HG03196 (cell line): ENCODE measurements at regions not wholly inside any gene's neighbourhood (a gene's known extent, or its start where the extent isn't known, plus 50 kb on each side); places are given as distances from the start of the nearest gene placed in this dataset.

Experiments used
- ATAC-seq: cut with Tn5 transposase; IDR thresholded peaks from one replicate; pipeline ENCODE4 v1.9.1; 2021; ENCODE audit not compliant: unreplicated experiment

- no peak for ATAC-seq
These were observed 293.6 kb downstream of the SOX11 start for GRCh38 chr2:5985536-5986385.

DNA sequence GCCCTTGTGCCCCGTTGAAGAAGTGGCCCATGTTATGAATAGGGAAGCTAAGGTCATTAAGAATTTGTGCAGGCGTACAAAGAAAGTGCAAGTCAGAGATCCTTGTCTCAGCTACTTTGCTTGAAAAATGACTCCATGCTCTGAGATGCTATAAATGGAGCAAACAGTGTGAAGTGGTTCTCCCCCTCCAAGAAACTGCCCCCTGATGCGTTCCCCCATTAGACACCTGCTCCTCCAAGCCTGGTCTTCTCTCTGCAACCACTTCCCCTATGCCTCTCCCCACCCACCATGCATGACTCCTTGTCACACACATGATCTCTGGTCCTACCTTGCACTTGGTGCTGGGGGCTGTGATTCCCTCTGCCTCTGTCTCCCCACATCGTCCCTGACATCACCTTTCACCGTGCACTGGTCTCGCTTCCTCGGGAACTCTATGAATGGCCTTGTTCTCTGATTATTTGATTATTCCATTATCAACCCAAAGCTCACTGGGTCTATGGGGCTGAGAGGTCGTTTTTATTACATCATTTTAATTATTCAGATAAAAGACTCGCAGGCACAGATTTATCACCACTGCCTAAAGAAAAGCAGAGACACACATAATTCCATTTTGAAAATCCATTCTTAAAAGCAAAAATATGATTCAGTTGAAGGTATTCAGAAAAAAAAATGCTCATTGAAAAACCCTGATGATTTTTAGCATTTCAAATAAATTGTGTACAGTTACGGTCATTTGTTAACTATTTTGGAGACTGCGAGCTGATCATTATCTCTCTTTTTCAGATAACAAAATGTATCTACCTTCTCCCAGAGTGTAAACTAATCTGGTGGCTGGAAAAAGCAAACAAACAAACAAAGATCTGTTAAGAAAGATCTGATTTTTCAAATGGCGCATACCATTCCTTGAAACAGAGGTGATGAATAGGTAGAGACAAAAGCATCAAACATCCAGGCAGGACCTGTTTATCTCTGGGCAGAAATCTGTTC is 294.9 kb downstream of the SOX11 start:
- no peak for ATAC-seq

DNA sequence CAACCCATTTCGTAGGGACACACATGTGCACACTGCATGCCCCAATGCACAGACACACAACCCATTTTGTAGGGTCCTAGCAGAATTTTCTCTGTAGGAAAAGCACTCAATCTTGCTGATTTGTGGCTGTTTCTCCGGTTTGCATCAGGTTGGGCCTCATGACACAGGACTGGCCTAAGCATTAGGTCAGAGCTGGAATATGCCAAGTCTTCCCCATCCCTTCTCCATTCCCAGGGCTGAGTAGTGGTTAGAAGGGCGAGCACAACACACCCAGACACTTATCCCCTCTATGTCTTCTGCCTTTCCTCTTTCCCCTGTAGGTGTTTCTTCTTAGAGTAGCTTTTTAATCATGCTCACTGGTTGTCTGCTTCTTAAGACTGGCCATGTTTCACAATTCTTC is 295.9 kb downstream of the SOX11 start:
- no peak for ATAC-seq

- ATAC-seq: no peak
These were observed 297.9 kb downstream of the SOX11 start for GRCh38 chr2:5990086-5990485.

- no peak for ATAC-seq
These were observed 299.3 kb downstream of the SOX11 start for GRCh38 chr2:5991305-5991968.

DNA sequence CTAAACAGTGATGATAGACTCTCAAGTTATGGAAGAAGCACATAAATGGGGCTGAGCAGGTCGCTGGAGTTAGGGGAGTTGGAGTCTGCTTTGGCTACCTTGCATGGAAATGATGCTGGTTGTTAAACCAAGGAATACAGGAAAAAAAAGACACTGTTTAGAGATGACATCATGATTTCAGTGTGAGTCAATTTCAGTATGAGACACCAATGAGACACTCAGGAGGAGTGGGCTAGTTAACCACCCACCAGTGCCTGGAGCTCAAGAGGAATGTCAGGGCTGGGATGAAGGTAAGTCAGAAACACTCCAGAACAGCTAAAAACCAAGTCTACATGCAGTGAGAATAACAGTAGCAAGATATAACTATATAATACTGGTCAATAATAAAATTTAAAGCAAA is 303.6 kb downstream of the SOX11 start:
- ATAC-seq: no peak

GRCh38 chr2:6008186-6008585 is 316.0 kb downstream of the SOX11 start:
- ATAC-seq: no peak

DNA sequence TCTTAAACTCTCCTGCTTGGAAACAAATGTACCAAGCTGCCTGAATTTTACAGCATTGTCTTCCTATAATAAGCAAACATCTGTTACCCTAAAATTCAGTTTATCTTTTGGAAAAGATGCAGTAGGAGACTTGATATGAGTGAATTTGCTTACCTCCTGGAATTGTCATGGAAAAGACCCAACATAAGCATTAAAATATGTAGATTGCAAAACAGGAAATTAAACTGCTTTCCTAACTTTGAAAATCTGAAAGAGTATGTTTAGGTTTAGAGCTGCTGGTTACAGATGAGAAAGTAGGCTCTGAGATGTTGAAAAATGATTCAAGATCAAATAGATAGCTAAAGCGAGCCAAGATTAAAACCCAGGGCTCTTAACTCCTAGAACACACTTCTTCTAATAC is 316.5 kb downstream of the SOX11 start:
- no peak for ATAC-seq

- ATAC-seq: no peak
These were observed 318.0 kb downstream of the SOX11 start for GRCh38 chr2:6010163-6010562.

DNA sequence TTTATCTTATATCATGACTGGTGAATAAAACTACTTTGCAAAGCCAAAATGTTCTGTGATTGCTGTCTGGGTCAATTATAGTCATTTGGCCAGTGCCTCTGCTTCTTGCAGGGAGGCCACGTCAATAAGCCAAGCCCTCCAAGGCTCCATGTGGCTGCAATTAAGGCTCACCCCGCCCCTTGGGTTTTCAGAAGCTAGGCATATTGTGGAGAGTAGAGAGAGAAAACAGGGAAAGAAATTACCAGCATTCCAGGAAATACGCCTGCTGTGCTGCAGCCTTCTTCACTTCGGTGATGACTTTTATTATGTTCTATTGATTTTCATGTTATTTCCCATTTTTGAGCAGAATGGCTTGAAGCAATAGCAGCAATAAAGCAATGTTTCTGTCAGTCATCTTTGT is 319.7 kb downstream of the SOX11 start:
- no peak for ATAC-seq

DNA sequence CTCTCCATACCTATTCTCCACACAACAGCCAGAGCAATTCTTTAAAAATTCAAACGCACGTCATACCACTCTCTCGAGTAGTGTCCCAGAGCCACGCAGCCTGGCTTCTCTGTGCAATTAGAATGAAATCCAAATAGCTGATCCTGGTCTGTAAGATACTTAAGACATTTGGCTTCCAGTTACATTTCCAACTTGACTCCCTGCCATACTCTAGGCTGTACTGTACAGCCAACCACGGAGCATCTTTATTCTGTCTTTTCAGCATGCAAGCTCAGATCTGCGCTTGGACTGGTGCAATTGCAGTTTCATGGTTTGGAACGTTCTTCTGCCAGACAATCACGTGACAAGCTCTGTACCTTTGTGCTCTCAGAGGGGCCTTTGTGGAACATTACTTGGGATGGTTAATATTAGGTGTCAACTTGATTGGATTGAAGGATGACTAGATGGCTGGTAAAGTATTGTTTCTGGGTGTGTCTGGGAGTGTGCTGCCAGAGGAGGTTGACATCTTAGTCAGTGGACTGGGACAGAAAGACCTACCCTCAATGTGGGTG is 325.6 kb downstream of the SOX11 start:
- no peak for ATAC-seq

GRCh38 chr2:6024229-6024628 is 332.0 kb downstream of the SOX11 start:
- ATAC-seq: no peak

- ATAC-seq: no peak
These were observed 332.6 kb downstream of the SOX11 start for GRCh38 chr2:6024784-6025183.

- ATAC-seq: no peak
These were observed 333.2 kb downstream of the SOX11 start for GRCh38 chr2:6025391-6025790.

DNA sequence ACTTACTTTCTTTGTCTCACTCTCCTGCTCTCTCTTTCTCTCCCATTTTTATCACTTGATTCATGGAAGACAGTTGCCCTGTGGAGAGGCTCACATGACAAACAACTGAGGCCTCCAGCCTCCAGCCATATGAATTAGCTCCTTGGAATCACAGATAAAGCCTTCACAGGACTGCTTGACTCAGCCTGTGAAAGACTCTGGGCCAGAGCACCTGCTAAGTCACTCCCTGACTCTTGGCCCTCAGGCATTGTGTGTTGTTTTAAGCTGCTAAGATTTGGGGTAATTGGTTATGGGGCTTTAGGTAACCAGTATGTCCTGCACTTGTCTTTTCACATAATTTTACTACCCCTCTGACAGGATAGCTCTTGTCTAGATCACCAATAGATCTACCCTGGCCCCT is 334.9 kb downstream of the SOX11 start:
- ATAC-seq: no peak

GRCh38 chr2:6031200-6031867 is 339.1 kb downstream of the SOX11 start:
- ATAC-seq: no peak

- ATAC-seq: no peak
These were observed 344.0 kb downstream of the SOX11 start for GRCh38 chr2:6036211-6036610.

DNA sequence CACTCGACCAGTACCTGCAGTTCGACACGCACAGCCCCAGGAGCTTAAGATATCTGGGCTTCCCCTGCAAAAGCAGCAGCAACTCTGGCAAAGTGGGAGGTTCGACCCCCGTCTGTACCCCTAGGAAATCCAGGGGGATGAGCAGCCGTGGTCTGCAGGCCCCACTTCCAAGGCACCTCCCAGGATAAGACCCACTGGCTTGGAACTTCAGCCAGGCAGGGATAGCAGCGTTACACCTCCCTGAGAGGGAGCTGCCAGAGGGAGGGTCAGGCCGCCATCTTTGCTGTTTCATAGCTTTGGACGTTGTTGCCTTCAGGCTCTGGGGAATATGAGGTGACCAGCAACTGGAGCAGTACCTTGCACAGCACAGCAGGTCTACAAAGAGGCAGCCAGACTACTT is 351.1 kb downstream of the SOX11 start:
- no peak for ATAC-seq

DNA sequence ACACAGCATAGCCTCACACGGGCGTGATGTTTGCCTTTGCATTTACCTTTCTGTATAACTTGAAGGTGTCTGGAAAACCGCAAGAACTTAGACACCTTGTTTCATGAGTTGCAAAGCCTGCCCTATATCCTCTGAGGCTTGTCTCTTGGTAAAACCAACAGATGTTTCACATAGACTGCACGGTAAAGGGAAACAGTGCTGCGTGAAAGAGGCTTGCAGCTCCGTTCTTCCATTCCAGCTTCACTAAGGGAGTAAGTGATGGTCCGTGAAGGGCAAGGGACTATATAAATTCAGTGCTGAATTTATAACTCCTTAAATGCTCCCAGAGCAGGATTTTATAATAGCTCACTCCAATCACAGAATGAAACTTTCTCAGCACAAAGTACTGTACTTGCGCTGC is 360.5 kb downstream of the SOX11 start:
- no peak for ATAC-seq

DNA sequence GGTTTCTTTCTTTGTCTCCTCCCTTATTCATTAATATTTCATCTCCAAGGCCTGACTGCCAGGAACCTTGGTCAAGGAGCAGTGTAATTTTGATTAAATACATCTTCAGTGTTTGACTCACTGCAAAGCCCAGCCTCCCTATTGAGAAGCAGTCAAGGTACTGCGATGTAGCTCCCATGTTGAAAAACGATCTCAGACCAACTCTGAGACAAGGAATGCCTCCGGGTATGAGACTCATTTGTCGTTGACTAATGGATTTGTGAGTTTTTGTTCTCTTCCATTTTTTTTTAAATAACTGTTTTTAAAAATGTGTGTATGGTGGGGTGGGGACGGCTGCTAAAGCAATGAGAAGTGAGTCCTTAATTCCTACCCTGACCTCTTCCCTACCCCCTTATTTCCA is 361.6 kb downstream of the SOX11 start:
- no peak for ATAC-seq
